ENCODE measurements at regions not wholly inside any gene's neighbourhood (a gene's known extent, or its start where the extent isn't known, plus 50 kb on each side); places are given as distances from the start of the nearest gene placed in this dataset.

- TF ChIP-seq, protein P1, sequence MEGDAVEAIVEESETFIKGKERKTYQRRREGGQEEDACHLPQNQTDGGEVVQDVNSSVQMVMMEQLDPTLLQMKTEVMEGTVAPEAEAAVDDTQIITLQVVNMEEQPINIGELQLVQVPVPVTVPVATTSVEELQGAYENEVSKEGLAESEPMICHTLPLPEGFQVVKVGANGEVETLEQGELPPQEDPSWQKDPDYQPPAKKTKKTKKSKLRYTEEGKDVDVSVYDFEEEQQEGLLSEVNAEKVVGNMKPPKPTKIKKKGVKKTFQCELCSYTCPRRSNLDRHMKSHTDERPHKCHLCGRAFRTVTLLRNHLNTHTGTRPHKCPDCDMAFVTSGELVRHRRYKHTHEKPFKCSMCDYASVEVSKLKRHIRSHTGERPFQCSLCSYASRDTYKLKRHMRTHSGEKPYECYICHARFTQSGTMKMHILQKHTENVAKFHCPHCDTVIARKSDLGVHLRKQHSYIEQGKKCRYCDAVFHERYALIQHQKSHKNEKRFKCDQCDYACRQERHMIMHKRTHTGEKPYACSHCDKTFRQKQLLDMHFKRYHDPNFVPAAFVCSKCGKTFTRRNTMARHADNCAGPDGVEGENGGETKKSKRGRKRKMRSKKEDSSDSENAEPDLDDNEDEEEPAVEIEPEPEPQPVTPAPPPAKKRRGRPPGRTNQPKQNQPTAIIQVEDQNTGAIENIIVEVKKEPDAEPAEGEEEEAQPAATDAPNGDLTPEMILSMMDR (IDR thresholded peaks at IDR 0.05; ENCODE audit: insufficient read depth, low read depth, low read length) = no peak
- TF ChIP-seq EZH2 (IDR thresholded peaks at IDR 0.05; ENCODE audit: insufficient read depth, low read length) = no peak
Observed at GRCh38 chr12:30117483-30117882, 333.7 kb upstream of the TMTC1 start.
